ENCODE measurements at regions not wholly inside any gene's neighbourhood (a gene's known extent, or its start where the extent isn't known, plus 50 kb on each side); places are given as distances from the start of the nearest gene placed in this dataset.
"Not testable (repeated sequence)": the region's sequence is repeated elsewhere in the genome, so short reads cannot be mapped to it uniquely, and the experiment has no call there.

GRCh38 chr13:40352802-40353562 lies 313.5 kb downstream of the FOXO1 start:
- FAIRE-seq (no peak), DNase-seq (ENCODE audit: insufficient read length, low spot score) (no peak)
- TF ChIP-seq CTCF (IDR thresholded peaks at IDR 0.05; ENCODE audit: insufficient read depth, missing control alignments) = no peak

- FAIRE-seq (no peak), DNase-seq (ENCODE audit: insufficient read length, low spot score) (no peak)
- no peak for TF ChIP-seq CTCF (IDR thresholded peaks at IDR 0.05; ENCODE audit: insufficient read depth, missing control alignments)
Measured at GRCh38 chr13:40355126-40355724, 311.2 kb downstream of the FOXO1 start.

GRCh38 chr13:40356011-40356410 lies 310.4 kb downstream of the FOXO1 start:
- no peak for DNase-seq (ENCODE audit: insufficient read length, low spot score)
- FAIRE-seq = no peak
- no peak for TF ChIP-seq CTCF (IDR thresholded peaks at IDR 0.05; ENCODE audit: insufficient read depth, missing control alignments)

- DNase-seq (ENCODE audit: insufficient read length, low spot score); FAIRE-seq: not testable (repeated sequence)
Measured at GRCh38 chr13:40356458-40356857, 310.0 kb downstream of the FOXO1 start.

- DNase-seq (ENCODE audit: insufficient read length, low spot score) (no peak), FAIRE-seq (no peak)
- TF ChIP-seq CTCF (IDR thresholded peaks at IDR 0.05; ENCODE audit: insufficient read depth, missing control alignments) = no peak
Measured at GRCh38 chr13:40362502-40362901, 303.9 kb downstream of the FOXO1 start.

GRCh38 chr13:40363653-40364052 lies 302.8 kb downstream of the FOXO1 start:
- FAIRE-seq (no peak), DNase-seq (ENCODE audit: insufficient read length, low spot score) (no peak)
- TF ChIP-seq CTCF (IDR thresholded peaks at IDR 0.05; ENCODE audit: insufficient read depth, missing control alignments) = no peak

- DNase-seq (ENCODE audit: insufficient read length, low spot score) = no peak
- FAIRE-seq = no peak
- no peak for TF ChIP-seq CTCF (IDR thresholded peaks at IDR 0.05; ENCODE audit: insufficient read depth, missing control alignments)
Measured at GRCh38 chr13:40366119-40366518, 300.3 kb downstream of the FOXO1 start.

Data from D721Med (cell line).